ENCODE measurements at regions not wholly inside any gene's neighbourhood (a gene's known extent, or its start where the extent isn't known, plus 50 kb on each side); places are given as distances from the start of the nearest gene placed in this dataset.

DNA sequence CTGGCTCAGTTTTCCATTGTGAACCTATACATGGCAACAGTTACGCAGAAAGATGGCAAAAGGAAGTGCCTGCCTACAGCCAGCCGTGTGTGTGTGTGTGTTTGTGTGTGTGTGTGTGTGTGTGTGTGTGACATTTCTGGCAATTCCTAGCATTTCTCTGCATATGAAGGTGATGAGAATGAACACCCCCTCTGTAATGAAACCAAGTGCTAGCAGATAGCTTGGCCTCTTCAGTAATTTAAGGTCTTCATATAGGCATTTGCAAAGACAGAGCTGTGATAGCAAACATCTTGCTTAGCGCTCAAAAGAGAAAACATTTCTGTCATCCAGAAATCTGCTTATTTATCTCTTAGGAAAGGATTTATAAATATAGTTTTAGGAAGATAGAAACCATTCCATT, 389.1 kb downstream of the AACS start:
- H3K9me3 ChIP-seq (ENCODE audit: control insufficient read depth in 2 of 3, insufficient read depth in 1 of 3, low read length in 3 of 3) = peaks cover 0 to 3% (median 0%) of the 10 kb centered on the region in 3 donors
- no peaks in the 10 kb centered on the region for H3K27me3 ChIP-seq (ENCODE audit: control insufficient read depth, insufficient read depth, low read length)
- intact Hi-C loops (cut with DNase I) = no loop called here
- no peaks in the 10 kb centered on the region for H3K36me3 ChIP-seq (ENCODE audit: control insufficient read depth in 2 of 3, insufficient read depth in 3 of 3, low read length in 3 of 3)
- no peak overlapping the region for H3K27ac ChIP-seq (ENCODE audit: low read depth in 2 of 2, low read length in 2 of 2)
- no peaks in the 10 kb centered on the region for H3K4me1 ChIP-seq (ENCODE audit: control insufficient read depth in 2 of 3, insufficient read depth in 2 of 3, low read depth in 1 of 3, low read length in 3 of 3)
- TF ChIP-seq, protein P1, sequence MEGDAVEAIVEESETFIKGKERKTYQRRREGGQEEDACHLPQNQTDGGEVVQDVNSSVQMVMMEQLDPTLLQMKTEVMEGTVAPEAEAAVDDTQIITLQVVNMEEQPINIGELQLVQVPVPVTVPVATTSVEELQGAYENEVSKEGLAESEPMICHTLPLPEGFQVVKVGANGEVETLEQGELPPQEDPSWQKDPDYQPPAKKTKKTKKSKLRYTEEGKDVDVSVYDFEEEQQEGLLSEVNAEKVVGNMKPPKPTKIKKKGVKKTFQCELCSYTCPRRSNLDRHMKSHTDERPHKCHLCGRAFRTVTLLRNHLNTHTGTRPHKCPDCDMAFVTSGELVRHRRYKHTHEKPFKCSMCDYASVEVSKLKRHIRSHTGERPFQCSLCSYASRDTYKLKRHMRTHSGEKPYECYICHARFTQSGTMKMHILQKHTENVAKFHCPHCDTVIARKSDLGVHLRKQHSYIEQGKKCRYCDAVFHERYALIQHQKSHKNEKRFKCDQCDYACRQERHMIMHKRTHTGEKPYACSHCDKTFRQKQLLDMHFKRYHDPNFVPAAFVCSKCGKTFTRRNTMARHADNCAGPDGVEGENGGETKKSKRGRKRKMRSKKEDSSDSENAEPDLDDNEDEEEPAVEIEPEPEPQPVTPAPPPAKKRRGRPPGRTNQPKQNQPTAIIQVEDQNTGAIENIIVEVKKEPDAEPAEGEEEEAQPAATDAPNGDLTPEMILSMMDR (IDR thresholded peaks at IDR 0.05; ENCODE audit: borderline replicate concordance, extremely low read depth, insufficient read depth) = no peak
- H3K4me3 ChIP-seq (ENCODE audit: low read length in 3 of 3) = no peak overlapping the region
- FAIRE-seq (no peak), DNase-seq (no peak)
- no peak overlapping the region for H3K9ac ChIP-seq (ENCODE audit: low read length in 3 of 3)

DNA sequence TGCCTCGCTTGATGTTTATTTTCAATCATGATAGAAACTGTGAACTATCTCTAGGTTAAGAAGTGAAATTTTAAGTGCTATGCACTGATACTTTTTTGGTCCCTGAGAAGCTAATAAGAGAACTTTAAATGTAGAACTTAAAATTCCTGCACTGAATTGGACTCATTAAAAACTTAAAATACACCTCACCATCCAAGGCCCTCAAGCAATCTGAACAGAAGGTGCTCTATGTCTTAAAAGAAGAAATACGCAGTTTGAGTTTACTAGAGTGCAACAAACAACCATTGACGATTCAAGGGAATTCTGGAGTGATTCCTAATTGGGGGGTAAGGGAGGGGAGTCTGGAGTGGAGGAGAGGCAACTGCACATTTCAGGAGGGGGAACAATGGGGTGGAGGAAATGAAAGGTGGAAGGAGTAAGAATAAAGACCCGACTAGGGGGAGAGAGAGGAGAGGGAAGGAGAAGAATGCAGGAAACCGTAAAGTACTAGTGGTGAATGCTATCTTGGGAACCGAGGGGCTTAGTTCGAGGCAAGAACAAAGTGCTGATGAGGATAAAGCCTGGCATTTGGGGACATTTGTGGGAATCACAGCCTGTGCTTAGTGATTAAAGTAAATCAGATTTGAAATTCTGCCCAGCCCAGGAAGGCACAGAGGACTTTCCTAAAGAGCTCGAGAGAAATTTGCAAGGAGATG, 389.7 kb downstream of the AACS start:
- Histone ChIP-seq H3K9ac (ENCODE audit: low read length in 3 of 3) (no peak overlapping the region), H3K36me3 (ENCODE audit: control insufficient read depth in 2 of 3, insufficient read depth in 3 of 3, low read length in 3 of 3) (no peaks in the 10 kb centered on the region), H3K4me3 (ENCODE audit: low read length in 3 of 3) (no peak overlapping the region), H3K4me1 (ENCODE audit: control insufficient read depth in 2 of 3, insufficient read depth in 2 of 3, low read depth in 1 of 3, low read length in 3 of 3) (no peaks in the 10 kb centered on the region), H3K27ac (ENCODE audit: low read depth in 2 of 2, low read length in 2 of 2) (no peak overlapping the region), H3K27me3 (ENCODE audit: control insufficient read depth, insufficient read depth, low read length) (no peaks in the 10 kb centered on the region), H3K9me3 (ENCODE audit: control insufficient read depth in 2 of 3, insufficient read depth in 1 of 3, low read length in 3 of 3) (peaks cover 0 to 3% (median 0%) of the 10 kb centered on the region in 3 donors)
- DNase-seq (no peak), FAIRE-seq (no peak)
- intact Hi-C loops (cut with DNase I) = no loop called here
- TF ChIP-seq, protein P1 (IDR thresholded peaks at IDR 0.05; ENCODE audit: borderline replicate concordance, extremely low read depth, insufficient read depth) = no peak

DNA sequence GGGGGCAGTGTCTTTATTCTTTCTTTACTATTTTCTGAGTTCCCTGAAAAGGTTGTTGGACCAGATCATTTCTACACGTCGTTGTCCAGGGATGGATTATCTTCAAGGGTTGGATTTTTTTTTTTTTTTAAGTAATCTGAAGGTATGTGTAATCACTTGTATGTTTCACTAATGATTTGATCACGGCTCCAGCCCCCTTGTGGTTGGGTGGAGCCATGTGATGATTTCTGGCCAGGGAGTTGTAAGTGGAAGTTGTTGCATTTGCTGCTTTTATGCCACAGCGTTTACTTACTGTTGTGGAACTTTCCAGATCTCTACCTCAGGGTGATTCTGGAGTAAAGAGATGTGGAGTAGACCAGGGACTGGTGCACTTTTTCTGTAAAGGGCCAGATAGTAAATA, 390.3 kb downstream of the AACS start:
- TF ChIP-seq, protein P1 (IDR thresholded peaks at IDR 0.05; ENCODE audit: borderline replicate concordance, extremely low read depth, insufficient read depth) = no peak
- no peaks in the 10 kb centered on the region for H3K27me3 ChIP-seq (ENCODE audit: control insufficient read depth, insufficient read depth, low read length)
- intact Hi-C loops (cut with DNase I) = no loop called here
- H3K9ac ChIP-seq (ENCODE audit: low read length in 3 of 3) = no peak overlapping the region
- H3K36me3 ChIP-seq (ENCODE audit: control insufficient read depth in 2 of 3, insufficient read depth in 3 of 3, low read length in 3 of 3) = no peaks in the 10 kb centered on the region
- H3K4me3 ChIP-seq (ENCODE audit: low read length in 3 of 3) = no peak overlapping the region
- H3K9me3 ChIP-seq (ENCODE audit: control insufficient read depth in 2 of 3, insufficient read depth in 1 of 3, low read length in 3 of 3) = peaks cover 0 to 3% (median 0%) of the 10 kb centered on the region in 3 donors
- DNase-seq (no peak), FAIRE-seq (no peak)
- no peak overlapping the region for H3K27ac ChIP-seq (ENCODE audit: low read depth in 2 of 2, low read length in 2 of 2)
- H3K4me1 ChIP-seq (ENCODE audit: control insufficient read depth in 2 of 3, insufficient read depth in 2 of 3, low read depth in 1 of 3, low read length in 3 of 3) = no peaks in the 10 kb centered on the region
